Fibroblast of the aortic adventitia (primary cell): ENCODE measurements at regions not wholly inside any gene's neighbourhood (a gene's known extent, or its start where the extent isn't known, plus 50 kb on each side); places are given as distances from the start of the nearest gene placed in this dataset.
A peak's percentile ranks its signal among the peaks of the same experiment; 100 is the strongest.
"Not testable (repeated sequence)": the region's sequence is repeated elsewhere in the genome, so short reads cannot be mapped to it uniquely, and the experiment has no call there.

ENCODE experiments used
- DNase-seq: peaks from one replicate; pipeline ENCODE4 v3.0.0-alpha.2; 2010; ENCODE audit warnings: low read depth
- H3K4me3 ChIP-seq: 2 replicates; pipeline ENCODE4 v1.5.1; 2011; ENCODE audit warnings: low read depth, mild to moderate bottlenecking, control low read depth, low read length, moderate library complexity
- TF ChIP-seq, protein P1 (sequence below): IDR thresholded peaks from 2 replicates; pipeline ENCODE4 v1.5.1; 2011; ENCODE audit warnings: mild to moderate bottlenecking, low read length, control low read depth, inconsistent platforms; ENCODE audit not compliant: insufficient read depth

DNA sequence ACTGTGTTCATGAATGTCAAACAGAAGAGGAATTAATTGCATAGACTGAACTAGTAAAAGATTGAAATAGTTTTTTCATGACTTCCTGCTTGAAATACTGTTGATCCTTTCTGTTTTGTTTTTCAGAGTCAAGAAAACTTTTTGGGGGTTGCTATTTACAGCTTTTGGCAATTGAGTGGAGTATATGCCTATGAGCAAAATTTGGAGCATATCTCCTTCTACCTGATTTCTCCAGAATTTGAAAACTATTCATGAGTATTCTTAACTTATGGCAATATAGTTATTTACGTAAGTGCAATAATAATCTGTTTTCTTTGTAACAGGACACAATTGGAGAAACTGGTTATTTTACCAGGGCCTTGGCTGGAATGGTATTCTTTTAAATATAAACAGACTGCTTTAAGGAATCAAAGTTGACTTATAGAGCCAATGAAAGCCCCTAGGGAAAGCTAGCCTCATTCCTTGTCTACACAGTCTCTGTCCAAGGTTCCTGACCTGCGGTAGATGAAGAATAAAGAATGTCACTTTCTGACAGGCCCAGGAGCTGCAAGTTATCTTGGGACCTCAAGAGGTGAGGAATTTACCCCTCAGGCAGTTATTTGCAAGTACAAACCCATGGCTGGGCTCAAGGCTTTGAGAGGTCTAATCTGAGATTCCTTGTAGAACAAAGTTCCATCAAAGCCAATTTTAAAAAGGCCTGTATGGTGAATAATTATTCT, 193.5 kb upstream of the NDUFV2 start:
- peak; percentile 18 for DNase-seq
- no peak overlapping the region for H3K4me3 ChIP-seq
- TF ChIP-seq, protein P1, sequence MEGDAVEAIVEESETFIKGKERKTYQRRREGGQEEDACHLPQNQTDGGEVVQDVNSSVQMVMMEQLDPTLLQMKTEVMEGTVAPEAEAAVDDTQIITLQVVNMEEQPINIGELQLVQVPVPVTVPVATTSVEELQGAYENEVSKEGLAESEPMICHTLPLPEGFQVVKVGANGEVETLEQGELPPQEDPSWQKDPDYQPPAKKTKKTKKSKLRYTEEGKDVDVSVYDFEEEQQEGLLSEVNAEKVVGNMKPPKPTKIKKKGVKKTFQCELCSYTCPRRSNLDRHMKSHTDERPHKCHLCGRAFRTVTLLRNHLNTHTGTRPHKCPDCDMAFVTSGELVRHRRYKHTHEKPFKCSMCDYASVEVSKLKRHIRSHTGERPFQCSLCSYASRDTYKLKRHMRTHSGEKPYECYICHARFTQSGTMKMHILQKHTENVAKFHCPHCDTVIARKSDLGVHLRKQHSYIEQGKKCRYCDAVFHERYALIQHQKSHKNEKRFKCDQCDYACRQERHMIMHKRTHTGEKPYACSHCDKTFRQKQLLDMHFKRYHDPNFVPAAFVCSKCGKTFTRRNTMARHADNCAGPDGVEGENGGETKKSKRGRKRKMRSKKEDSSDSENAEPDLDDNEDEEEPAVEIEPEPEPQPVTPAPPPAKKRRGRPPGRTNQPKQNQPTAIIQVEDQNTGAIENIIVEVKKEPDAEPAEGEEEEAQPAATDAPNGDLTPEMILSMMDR: no peak

DNA sequence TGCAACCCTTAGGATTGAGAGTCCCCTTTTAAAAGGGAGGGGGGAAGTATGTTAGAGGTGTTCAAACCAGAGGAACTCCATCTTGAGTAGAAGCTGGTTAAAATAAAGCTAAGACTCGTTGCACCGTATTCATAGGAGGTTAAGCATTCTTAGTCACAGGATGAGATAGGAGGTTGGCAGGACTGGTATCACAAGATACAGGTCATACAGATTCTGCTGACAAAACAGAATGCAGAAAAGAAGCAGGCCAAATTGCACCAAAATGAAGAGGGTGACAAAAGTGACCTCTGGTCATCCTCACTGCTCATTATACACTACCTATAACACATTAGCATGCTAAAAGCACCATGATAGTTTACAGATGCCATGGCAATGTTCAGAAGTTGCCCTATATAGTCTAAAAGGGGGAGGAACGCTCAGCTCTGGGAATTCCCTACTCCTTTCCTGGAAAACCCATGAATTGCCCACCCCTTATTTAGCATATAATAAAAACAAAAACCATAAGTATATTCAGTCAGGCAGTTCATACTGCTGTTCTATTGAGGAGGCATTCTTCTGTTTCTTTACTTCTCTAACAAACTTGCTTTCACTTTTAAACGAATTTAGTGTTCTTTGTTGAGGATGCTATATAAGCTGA, 192.2 kb upstream of the NDUFV2 start:
- H3K4me3 ChIP-seq: no peak overlapping the region

DNA sequence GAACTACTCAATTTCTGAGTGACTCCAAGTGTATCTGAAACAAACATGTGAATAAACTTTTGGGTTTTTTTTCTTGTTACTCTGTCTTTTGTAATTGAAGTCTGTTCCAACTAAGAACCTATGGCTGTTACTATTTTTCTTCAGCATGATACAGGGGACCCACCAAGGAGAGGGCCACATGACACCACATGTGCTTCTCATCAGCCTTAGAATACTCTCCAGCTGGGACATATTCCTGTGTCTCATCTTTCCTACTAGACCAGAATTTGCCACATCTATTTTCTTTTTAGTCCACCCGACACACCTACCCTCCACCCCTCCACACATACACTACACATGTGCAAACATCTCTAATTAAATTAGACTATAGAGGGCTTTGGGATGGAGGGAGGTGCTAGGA, 191.7 kb upstream of the NDUFV2 start:
- no peak for DNase-seq
- TF ChIP-seq, protein P1: no peak
- H3K4me3 ChIP-seq: no peak overlapping the region

More for the DNA sequence above, 192.2 kb upstream of the NDUFV2 start:
- TF ChIP-seq, protein P1: no peak
- no peak for DNase-seq

DNA sequence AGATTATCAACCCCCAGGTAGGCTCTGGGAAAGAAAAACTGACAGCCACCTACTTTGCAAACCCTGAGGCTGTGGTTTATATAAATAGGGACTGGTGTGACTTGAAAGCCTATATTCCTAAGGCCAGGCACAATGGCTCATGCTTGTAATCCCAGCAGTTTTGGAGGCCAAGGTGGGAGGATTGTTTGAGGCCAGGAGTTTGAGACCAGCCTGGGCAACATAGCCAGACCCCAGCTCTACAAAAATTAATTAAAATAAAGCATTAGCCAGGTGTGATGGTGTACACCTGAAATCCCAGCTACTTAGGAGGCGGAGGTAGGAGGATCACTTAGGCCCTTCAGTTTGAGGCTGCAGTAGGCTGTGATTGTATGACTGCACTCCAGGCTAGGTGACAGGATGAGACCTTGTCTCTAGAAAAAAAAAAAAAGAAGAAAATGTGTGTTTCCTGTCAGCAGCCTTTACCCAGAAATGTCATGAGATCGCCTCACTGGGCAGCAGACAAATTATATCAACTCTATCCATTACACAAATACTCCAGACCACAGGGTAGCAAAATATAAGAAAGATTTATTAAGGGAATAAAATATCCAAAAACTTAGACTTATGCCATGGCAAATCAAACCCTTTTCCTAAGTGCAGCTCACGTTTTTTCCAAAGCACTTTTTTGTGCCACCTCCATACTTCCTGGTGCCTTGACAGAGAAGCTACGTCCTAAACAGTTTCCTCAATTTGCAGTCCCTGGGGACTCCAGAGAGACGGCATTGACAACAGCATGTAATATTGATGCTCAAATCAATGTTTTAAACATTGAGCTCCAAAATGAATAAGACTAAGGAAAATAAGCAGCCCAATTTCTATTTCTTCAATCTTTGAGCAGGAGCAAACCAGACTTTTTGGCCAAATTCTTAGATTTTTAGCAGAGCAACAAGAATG, 190.8 kb upstream of the NDUFV2 start:
- no peak overlapping the region for H3K4me3 ChIP-seq
- no peak for DNase-seq
- TF ChIP-seq, protein P1: no peak

DNA sequence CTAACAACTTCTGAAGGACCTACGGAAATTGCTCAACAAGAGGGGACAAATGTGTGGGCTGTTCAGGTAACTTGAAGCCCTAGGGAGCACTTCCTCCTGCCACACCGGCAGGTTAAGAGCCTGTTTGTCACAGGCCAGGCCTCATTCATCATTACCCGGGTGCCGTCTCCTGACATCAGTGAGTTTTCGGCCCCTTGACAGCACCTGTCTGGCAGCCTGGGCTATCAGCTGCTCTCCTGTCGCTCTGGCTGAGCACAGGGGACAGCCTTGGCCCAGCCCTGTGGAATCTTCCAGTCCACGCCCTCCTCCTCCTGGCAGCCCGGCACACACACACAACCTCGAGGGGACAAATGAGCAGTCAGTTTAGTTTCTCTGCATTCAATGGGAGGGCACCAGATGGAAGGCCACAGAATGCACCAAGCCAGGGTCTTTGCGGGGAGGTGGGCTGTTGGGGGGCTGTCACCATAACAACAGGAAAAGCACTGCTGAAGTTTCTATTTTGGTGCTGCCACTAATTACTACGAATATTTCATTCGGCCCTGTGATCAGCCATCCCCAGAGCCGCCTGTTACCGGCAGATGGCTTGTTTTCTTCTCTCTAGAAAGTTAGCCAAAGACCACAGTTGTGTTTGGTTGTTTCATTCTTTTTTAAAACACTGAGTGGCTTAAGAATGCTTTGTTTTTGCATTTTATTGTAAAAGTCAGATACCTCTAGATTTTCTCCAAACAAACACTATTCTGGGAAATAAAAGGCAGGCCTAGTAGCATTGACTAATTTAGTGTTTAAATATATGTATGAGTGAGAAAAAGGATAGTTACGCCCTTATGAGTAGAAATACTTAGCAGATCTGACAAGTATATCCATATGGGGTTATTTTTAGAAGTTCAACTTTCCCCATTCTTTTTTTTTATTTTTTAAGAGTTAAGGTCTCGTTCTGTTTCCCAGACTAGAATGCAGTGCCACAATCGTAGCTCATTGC, 189.9 kb upstream of the NDUFV2 start:
- H3K4me3 ChIP-seq: no peak overlapping the region
- TF ChIP-seq, protein P1: no peak
- no peak for DNase-seq

GRCh38 chr18:8913606-8914403, 188.7 kb upstream of the NDUFV2 start:
- H3K4me3 ChIP-seq, DNase-seq: not testable (repeated sequence)

DNA sequence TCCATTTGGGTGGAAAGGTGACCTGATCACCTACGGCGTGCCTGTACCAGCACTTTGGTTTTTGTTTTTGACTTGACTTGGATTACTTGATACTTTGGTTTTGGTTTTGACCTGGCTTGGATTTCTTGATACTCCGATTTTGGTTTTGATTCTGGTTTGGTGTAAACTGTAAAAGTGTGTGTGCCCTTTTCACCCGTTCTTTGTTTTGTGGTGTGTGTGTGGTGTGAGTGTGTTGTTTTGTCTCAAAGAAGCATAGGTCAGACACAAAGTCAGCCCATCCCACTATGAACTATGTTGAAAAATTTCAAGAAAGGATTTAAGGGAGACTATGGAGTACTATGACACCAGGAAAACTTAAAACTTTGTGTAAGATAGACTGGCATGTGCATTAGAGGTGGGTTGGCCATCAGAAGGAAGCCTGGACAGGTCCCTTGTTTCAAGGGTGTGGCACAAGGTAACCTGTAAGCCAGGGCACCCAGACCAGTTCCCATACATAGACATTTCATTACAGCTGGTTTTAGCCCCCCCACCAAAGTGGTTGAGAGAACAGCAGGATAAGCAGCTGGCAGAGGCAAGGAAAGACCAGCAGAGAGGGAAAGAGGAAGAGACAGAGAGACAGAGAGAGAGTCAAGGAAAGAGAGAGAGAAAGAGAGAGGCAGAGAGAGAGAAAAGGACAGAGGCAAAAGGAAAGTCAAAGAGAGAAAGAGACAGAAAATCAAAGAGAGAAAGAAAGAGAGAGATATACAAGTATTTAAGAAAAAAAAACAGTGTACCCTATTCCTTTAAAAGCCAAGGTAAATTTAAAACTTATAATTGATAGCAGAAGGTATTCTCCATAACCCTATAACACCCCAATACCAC, 187.9 kb upstream of the NDUFV2 start:
- H3K4me3 ChIP-seq, DNase-seq: not testable (repeated sequence)

DNA sequence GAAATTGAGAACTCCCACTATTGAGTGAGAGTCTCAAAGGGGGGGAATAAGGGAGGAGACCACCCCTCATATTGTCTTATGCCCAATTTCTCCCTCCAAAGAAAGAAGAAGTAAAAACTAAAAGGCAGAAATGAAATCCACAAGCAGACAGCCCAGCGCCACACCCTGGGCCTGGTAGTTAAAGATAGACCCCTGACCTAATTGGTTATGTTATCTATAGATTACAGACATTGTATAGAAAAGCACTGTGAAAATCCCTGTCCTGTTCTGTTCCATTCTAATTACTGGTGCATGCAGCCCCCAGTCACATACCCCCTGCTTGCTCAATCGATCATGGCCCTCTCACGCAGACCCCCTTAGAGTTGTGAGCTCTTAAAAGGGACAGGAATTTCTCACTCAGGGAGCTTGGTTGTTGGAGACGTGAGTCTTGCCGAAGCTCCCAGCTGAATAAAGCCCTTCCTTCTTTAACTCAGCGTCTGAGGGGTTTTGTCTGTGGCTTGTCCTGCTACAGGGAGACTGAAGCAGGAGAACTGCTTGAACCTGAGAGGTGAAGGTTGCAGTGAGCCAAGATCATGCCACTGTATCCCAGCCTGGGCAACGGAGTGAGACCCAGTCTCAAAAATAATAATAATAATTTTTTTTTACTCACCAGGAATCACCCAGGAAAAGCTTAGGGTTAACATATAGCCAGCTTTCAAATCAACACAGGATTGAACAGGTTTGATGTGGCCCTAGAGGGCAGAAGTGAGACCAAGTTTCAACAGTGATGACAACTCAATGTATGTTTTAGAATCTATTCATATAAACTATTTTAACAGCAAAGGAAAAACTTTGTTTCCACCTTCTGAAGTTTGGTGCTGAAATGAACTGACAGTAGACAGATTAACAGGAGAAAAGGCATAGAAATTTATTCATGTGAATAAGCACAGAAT, 181.4 kb upstream of the NDUFV2 start:
- not testable (repeated sequence) for DNase-seq, H3K4me3 ChIP-seq
